NCI-H226 (cell line): ENCODE measurements at regions not wholly inside any gene's neighbourhood (a gene's known extent, or its start where the extent isn't known, plus 50 kb on each side); places are given as distances from the start of the nearest gene placed in this dataset.
A peak's percentile ranks its signal among the peaks of the same experiment; 100 is the strongest.

Source experiments
- DNase-seq: peaks from one replicate; pipeline ENCODE4 v3.0.0-alpha.2; 2015

GRCh38 chr10:3906511-3907111 is 121.6 kb upstream of the KLF6 start:
- no peak for DNase-seq

- no peak for DNase-seq
These were observed 119.5 kb upstream of the KLF6 start for GRCh38 chr10:3904419-3904960.

- DNase-seq, result no peak
These were observed 117.9 kb upstream of the KLF6 start for GRCh38 chr10:3902809-3903410.

GRCh38 chr10:3902054-3902808 is 117.2 kb upstream of the KLF6 start:
- DNase-seq, result no peak

DNA sequence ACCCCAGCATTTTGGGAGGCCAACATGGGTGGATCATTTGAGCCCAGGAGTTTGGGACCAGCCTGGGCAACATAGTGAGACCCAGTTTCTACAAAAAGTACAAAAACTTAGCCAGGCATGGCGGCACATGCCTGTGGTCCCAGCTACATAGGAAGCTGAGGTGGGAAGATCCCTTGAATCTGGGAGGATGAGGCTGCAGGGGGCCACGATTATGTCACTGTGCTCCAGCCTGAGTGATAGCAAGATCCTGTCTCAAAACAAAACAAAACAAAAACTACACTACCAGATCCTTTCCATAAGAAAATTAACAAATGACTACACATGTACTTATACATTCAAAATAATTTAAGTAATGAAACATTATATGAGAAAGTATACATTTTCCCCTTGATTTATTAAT is 116.4 kb upstream of the KLF6 start:
- no peak for DNase-seq

- no peak for DNase-seq
These were observed 115.4 kb upstream of the KLF6 start for GRCh38 chr10:3900391-3900790.

- DNase-seq, result peak; percentile 56
These were observed 113.8 kb upstream of the KLF6 start for GRCh38 chr10:3898821-3899220.

- DNase-seq, result peak; percentile 43
These were observed 112.1 kb upstream of the KLF6 start for GRCh38 chr10:3897156-3897555.

DNA sequence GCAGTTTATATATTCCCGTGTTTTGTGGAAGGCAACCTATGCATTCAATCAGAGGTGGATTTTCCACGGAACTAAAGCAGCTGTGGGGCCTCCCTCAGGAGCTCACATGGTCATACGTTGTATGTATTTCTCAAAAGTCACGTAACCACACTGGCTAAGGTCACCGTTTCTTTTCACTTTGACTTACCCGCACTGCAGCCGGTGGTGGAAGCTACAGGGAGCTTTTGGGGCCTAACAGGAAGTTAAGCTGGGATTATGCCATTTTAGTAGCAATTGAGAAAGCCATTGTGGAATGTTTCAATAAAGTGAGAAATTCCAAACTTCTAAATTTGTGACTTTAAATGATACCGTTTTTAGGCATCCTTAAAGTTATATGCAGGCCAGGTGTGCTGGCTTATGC is 111.2 kb upstream of the KLF6 start:
- DNase-seq, result no peak

DNA sequence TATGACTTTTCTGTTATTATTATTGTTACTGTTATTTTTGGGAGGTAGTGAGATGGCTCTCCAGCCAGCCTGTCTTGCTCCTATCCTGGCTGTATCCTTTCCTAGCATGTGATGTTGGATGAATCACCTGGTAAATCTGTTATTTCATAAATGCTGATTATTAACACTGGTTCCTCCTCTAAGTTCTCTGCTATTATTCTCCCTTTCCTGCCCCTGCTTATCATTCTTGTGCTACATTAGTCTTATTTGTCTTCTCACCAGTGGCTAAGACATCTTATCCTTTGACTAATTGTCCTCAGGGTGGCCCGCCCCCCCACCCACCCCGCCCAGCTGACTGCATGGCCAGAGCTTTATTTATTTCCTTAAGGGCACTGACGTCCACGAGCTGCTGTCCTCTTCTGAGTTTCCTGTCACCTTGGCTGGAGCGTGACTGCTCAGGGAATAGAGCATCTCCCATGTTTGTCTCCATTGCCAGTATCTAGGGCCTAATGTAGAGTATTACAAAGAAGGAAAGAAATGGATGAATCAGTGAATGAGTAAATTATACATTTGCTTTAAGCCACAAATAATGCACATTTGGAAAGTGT is 110.1 kb upstream of the KLF6 start:
- DNase-seq, result peak; percentile 45

DNA sequence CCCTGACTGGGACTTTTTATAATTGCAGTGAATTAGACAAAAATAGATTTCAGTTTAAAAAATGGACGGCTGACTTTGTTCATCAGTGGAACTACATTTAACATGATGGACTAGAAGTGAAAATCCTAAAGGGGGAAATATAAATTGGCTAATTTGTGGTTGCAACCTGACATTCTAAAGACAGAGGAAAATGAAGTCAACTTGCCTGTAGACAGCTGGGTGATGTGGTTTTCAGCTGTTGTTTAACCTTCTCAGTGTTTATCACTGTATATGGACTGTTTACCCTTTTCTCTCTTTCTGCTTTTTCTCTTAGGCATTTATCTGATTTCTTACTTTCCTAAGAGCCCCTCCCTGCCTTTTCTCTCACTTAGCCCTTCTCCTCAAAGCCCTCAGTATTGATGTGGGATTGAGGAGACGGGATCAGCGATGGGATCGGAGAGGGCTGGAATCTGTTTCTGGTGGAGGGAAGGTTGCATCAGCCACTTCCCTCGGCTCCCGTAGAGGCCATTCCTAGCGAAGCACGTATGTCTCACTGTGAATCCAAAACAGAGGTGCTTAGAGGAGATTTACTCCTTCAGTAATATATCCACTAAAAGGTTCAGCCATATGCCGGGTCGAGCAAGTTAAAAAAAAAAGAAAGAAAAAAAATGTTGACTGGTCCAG is 109.0 kb upstream of the KLF6 start:
- DNase-seq, result no peak

DNA sequence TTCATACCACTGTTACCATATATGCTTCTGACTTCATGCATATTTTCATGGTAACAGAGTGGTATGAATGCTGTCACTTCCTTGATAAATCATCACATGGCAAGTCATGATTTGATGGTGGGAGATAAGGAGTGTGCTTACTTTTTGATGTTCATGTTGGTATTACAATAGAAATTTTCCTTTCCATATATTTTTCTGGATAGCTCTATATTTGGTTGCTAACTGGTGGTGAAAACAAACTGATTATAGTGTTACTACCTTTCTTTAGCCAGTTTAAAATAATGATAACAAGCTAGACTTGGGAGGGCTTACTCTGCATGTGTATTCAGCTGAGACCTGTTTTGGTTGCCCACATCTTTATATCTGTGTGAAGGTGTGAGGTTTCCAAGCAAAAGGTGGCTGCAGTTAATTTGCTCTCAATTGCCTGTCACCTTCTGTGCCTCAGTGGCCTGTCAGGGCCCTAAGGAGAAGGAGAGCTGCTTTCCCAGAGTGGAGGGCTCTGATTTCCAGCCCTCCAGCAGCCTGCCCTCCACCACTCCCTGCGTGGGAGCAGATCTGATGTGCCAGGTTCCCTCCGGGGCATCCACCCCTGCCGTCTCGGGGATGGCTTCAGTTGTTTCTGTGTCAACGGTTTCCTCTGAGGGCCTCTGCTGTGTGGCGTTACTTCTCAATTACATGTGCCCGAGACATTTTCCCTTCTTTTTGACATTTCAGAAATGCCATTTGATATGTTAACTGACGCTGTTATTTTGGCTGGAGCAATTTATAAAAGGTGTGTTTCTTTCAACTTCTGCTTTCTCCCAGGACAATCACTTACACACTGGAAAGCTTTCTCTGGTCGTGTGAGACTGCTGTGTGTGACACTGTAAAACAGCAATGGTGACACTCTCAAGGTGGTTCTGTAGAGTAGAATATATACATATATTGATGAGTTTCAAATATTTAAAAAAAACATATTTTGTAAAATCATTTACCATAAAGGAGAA is 107.7 kb upstream of the KLF6 start:
- no peak for DNase-seq

- no peak for DNase-seq
These were observed 106.4 kb upstream of the KLF6 start for GRCh38 chr10:3891396-3891795.

- no peak for DNase-seq
These were observed 105.8 kb upstream of the KLF6 start for GRCh38 chr10:3890602-3891352.

DNA sequence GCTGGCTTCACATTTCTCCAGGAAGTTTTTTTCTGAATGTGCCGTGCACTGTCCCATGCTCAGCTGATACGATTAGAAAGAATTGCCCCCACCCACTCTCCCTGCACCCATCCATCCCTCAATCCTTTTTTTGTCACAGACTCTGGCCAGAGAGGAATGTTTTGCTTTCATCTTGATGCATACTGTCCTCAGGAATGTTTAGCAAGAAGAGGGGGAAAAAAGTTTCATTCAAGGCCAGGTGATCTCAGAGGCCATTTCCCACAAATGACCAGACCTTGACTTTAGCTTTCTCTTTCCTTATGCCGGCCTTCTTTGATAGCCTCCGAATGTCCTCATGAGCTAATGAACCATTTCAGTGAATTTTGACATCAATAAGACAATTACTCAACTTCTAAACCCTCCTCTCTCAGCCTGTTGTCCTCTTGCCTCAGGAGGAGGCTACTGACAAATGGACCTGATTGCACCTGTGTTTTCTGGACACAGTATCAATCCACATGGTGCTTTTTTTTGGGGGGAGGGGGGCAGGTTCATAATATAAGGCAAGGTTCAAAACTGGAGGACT is 105.0 kb upstream of the KLF6 start:
- no peak for DNase-seq

DNA sequence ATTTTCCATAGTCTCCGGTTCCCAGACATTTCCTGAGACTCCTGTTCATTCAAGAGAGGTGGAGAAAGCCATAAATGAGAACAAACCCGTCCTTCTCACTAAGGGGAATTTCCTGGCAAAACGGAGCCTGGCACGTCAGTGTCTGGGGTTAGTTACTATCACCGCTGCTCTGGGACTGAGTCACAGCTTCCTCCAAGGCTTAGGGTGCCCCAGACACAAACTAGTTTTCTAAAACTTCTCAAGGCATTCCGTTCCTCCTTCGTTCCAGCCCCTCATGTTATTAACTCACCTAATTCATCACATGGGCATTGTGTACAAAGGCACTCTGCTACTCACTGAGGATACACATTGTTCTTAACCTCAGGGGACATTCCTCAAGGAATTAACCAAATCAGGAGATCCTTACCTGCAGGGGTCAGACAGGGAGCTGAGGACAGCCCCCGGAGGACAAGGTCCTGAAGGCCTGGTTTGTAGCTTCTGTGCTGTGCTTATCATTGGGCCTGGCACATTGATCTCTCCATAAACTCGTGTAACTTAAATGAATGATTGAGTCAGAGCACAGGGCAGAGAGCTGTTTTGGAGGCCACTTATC is 103.0 kb upstream of the KLF6 start:
- DNase-seq, result peak; percentile 79

GRCh38 chr10:3887404-3887803 is 102.4 kb upstream of the KLF6 start:
- no peak for DNase-seq

GRCh38 chr10:3886641-3887251 is 101.7 kb upstream of the KLF6 start:
- DNase-seq, result peak; percentile 75

DNA sequence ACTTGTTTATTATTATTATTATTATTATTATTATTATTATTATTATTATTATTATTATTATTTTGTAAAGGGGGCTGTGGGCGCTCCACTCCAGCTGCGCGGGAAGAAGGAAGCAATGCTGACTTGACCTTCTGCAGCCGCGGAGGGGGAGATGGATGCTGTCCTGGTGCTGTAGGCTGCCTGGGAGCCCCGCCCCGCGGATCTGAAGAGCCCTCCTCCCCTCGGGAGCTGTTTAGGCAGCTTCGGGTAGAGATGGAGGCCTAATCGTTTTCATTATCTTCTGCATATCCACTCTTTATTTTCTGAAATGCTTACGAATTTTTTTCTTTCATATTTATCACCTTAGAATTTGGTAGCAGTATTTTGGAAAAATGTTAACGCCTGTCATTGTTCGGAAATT is 101.2 kb upstream of the KLF6 start:
- no peak for DNase-seq

DNA sequence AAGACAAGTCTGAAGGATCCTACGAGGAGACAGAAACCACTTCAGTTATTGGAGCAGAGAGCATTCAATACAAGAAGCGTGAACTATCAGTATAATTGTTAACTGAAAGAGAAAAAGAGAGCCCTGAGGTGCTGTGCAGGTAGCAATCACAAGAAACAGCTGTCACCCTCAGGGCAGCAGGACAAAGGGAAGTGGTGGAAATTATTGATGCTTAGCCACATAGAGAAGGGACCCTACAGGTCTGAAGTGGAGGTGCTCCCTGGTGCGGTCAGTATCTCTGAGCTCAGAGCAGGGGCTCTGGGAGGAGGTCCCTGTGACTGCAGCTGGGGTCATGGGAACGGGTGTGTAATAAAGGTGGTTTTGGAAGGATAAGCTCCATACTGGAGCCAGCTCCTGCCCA is 97.8 kb upstream of the KLF6 start:
- no peak for DNase-seq
